ENCODE measurements at regions not wholly inside any gene's neighbourhood (a gene's known extent, or its start where the extent isn't known, plus 50 kb on each side); places are given as distances from the start of the nearest gene placed in this dataset.
A peak's percentile ranks its signal among the peaks of the same experiment; 100 is the strongest.

DNA sequence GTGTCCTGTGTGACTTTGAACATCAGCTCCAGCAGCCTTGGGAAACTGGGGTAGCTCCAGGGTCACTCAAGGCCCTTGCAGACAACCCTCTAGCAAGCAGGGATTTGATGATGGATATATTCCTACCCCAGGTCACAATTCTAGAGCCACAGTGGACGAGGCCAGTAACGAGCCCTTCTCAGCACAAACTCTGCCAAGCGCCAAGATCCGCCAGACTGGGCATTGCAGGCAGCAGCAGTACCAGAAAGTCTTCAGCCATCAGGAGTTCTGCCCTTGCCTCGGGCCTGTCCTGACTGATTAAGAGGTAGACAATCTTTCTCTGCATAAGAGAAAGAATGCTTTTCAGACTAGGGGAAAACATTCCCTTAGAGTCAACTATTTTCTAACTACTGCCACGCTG, 259.1 kb downstream of the FBXO15 start:
- H3K4me3 ChIP-seq (ENCODE audit: insufficient read depth in 1 of 2, low read depth in 1 of 2, low read length in 2 of 2), result no peak overlapping the region
- no peak for DNase-seq
- no peak overlapping the region for H2BK120ac ChIP-seq (ENCODE audit: low read depth, low read length)
- H3K4me2 ChIP-seq (ENCODE audit: low read length, poor library complexity, severe bottlenecking), result no peak overlapping the region
- H3K4ac ChIP-seq (ENCODE audit: low read depth in 1 of 2, low read length in 2 of 2), result no peak overlapping the region
- no peak overlapping the region for H3K18ac ChIP-seq (ENCODE audit: low read depth in 1 of 2, low read length in 2 of 2)
- H3K27me3 ChIP-seq (ENCODE audit: control insufficient read depth in 1 of 2, insufficient read depth in 1 of 2, low read length in 2 of 2), result no peaks in the 10 kb centered on the region
- H3K4me1 ChIP-seq (ENCODE audit: control insufficient read depth, insufficient read depth, low read depth, low read length), result peaks cover 4% of the 10 kb centered on the region
- H3K9ac ChIP-seq (ENCODE audit: low read length), result no peak overlapping the region
- no peak overlapping the region for H2AFZ ChIP-seq (ENCODE audit: low read depth, low read length)
- H2BK5ac ChIP-seq (ENCODE audit: low read depth, low read length, poor library complexity, severe bottlenecking), result no peak overlapping the region
- H3K14ac ChIP-seq (ENCODE audit: low read length in 2 of 2), result no peak overlapping the region
- H3K9me3 ChIP-seq (ENCODE audit: control insufficient read depth, low read length), result no peaks in the 10 kb centered on the region
- no peak overlapping the region for H2BK15ac ChIP-seq (ENCODE audit: low read depth, poor library complexity, severe bottlenecking)
- no peak overlapping the region for H3K23ac ChIP-seq (ENCODE audit: low read length in 2 of 2)
- H4K8ac ChIP-seq (ENCODE audit: low read length), result no peak overlapping the region
- 97% methylated on average over 6 of the region's 6 CpGs for WGBS
- no peak overlapping the region for H4K91ac ChIP-seq (ENCODE audit: low read length)
- no peak overlapping the region for H2BK12ac ChIP-seq (ENCODE audit: low read length in 2 of 2)
- H2AK5ac ChIP-seq (ENCODE audit: low read length, severe bottlenecking), result no peak overlapping the region
- H3K27ac ChIP-seq (ENCODE audit: low read length, poor library complexity, severe bottlenecking), result no peak overlapping the region
- H3K79me1 ChIP-seq (replicated peaks; ENCODE audit: low read length, poor library complexity, severe bottlenecking), result no peaks in the 10 kb centered on the region
- H3K36me3 ChIP-seq (ENCODE audit: control insufficient read depth in 1 of 2, insufficient read depth in 2 of 2, low read depth in 1 of 2, low read length in 2 of 2), result no peaks in the 10 kb centered on the region

DNA sequence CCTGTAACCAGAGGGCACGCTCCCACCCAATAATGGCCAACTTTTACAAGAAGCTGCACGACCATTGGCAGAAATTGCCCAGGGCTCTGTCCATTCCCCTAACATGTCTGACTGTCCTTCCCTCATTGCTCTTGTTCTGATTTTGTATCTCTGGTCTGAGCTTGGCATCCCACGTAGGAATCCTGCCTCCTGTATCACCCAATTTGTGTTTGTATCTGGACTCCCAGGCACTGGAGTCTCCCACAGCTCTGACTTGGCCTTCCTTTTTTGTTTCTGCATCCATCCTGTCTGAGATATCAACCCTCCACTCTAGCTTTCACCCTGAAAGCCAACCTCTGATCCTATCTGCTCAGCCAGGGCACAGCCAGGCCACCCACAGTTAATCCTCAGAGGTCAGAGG, 259.8 kb downstream of the FBXO15 start:
- Histone ChIP-seq H3K9me3 (ENCODE audit: control insufficient read depth, low read length) (no peaks in the 10 kb centered on the region), H2AFZ (ENCODE audit: low read depth, low read length) (no peak overlapping the region), H2AK5ac (ENCODE audit: low read length, severe bottlenecking) (no peak overlapping the region), H3K23ac (ENCODE audit: low read length in 2 of 2) (no peak overlapping the region), H2BK15ac (ENCODE audit: low read depth, poor library complexity, severe bottlenecking) (no peak overlapping the region), H2BK120ac (ENCODE audit: low read depth, low read length) (no peak overlapping the region), H3K14ac (ENCODE audit: low read length in 2 of 2) (no peak overlapping the region), H3K27me3 (ENCODE audit: control insufficient read depth in 1 of 2, insufficient read depth in 1 of 2, low read length in 2 of 2) (no peaks in the 10 kb centered on the region), H3K36me3 (ENCODE audit: control insufficient read depth in 1 of 2, insufficient read depth in 2 of 2, low read depth in 1 of 2, low read length in 2 of 2) (no peaks in the 10 kb centered on the region), H3K79me1 (replicated peaks; ENCODE audit: low read length, poor library complexity, severe bottlenecking) (no peaks in the 10 kb centered on the region), H4K8ac (ENCODE audit: low read length) (no peak overlapping the region), H3K18ac (ENCODE audit: low read depth in 1 of 2, low read length in 2 of 2) (no peak overlapping the region), H3K4ac (ENCODE audit: low read depth in 1 of 2, low read length in 2 of 2) (no peak overlapping the region), H3K4me3 (ENCODE audit: insufficient read depth in 1 of 2, low read depth in 1 of 2, low read length in 2 of 2) (no peak overlapping the region), H3K4me1 (ENCODE audit: control insufficient read depth, insufficient read depth, low read depth, low read length) (peaks cover 4% of the 10 kb centered on the region), H3K9ac (ENCODE audit: low read length) (no peak overlapping the region), H2BK5ac (ENCODE audit: low read depth, low read length, poor library complexity, severe bottlenecking) (no peak overlapping the region), H3K27ac (ENCODE audit: low read length, poor library complexity, severe bottlenecking) (no peak overlapping the region), H3K4me2 (ENCODE audit: low read length, poor library complexity, severe bottlenecking) (no peak overlapping the region), H2BK12ac (ENCODE audit: low read length in 2 of 2) (no peak overlapping the region), H4K91ac (ENCODE audit: low read length) (no peak overlapping the region)
- 96% methylated on average over 3 of the region's 3 CpGs for WGBS
- no peak for DNase-seq

DNA sequence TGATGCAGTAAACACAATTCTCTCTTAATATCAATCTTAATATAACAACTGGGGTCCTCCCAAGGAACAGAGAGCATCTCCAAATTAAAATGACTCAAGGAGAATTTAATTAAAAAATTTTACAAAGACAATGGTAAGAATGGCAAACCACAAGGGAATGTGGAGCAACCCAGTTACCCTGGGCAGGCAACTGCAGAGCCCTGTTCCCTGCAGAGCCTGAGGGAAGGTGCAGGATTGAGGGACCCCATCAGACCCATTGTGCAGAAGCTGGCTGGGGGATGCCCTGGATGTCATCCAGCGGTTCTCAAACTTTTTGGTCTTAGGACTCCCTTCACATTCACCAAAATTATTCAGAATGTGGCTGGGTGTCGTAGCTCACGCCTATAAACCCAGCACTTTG, 262.8 kb downstream of the FBXO15 start:
- no peak overlapping the region for H2AFZ ChIP-seq (ENCODE audit: low read depth, low read length)
- H3K79me1 ChIP-seq (replicated peaks; ENCODE audit: low read length, poor library complexity, severe bottlenecking), result no peaks in the 10 kb centered on the region
- H3K4ac ChIP-seq (ENCODE audit: low read depth in 1 of 2, low read length in 2 of 2), result no peak overlapping the region
- no peak overlapping the region for H2BK15ac ChIP-seq (ENCODE audit: low read depth, poor library complexity, severe bottlenecking)
- H3K9me3 ChIP-seq (ENCODE audit: control insufficient read depth, low read length), result no peaks in the 10 kb centered on the region
- no peak overlapping the region for H2BK120ac ChIP-seq (ENCODE audit: low read depth, low read length)
- WGBS, result 96% methylated on average over 3 of the region's 3 CpGs
- no peak overlapping the region for H2AK5ac ChIP-seq (ENCODE audit: low read length, severe bottlenecking)
- H3K9ac ChIP-seq (ENCODE audit: low read length), result no peak overlapping the region
- no peak overlapping the region for H3K14ac ChIP-seq (ENCODE audit: low read length in 2 of 2)
- no peak overlapping the region for H3K23ac ChIP-seq (ENCODE audit: low read length in 2 of 2)
- no peaks in the 10 kb centered on the region for H3K27me3 ChIP-seq (ENCODE audit: control insufficient read depth in 1 of 2, insufficient read depth in 1 of 2, low read length in 2 of 2)
- no peak overlapping the region for H3K4me2 ChIP-seq (ENCODE audit: low read length, poor library complexity, severe bottlenecking)
- no peak overlapping the region for H4K8ac ChIP-seq (ENCODE audit: low read length)
- no peak overlapping the region for H4K91ac ChIP-seq (ENCODE audit: low read length)
- no peak overlapping the region for H3K4me3 ChIP-seq (ENCODE audit: insufficient read depth in 1 of 2, low read depth in 1 of 2, low read length in 2 of 2)
- H3K27ac ChIP-seq (ENCODE audit: low read length, poor library complexity, severe bottlenecking), result no peak overlapping the region
- no peak overlapping the region for H2BK5ac ChIP-seq (ENCODE audit: low read depth, low read length, poor library complexity, severe bottlenecking)
- H3K18ac ChIP-seq (ENCODE audit: low read depth in 1 of 2, low read length in 2 of 2), result no peak overlapping the region
- no peak for DNase-seq
- H3K4me1 ChIP-seq (ENCODE audit: control insufficient read depth, insufficient read depth, low read depth, low read length), result no peaks in the 10 kb centered on the region
- H3K36me3 ChIP-seq (ENCODE audit: control insufficient read depth in 1 of 2, insufficient read depth in 2 of 2, low read depth in 1 of 2, low read length in 2 of 2), result no peaks in the 10 kb centered on the region
- no peak overlapping the region for H2BK12ac ChIP-seq (ENCODE audit: low read length in 2 of 2)

DNA sequence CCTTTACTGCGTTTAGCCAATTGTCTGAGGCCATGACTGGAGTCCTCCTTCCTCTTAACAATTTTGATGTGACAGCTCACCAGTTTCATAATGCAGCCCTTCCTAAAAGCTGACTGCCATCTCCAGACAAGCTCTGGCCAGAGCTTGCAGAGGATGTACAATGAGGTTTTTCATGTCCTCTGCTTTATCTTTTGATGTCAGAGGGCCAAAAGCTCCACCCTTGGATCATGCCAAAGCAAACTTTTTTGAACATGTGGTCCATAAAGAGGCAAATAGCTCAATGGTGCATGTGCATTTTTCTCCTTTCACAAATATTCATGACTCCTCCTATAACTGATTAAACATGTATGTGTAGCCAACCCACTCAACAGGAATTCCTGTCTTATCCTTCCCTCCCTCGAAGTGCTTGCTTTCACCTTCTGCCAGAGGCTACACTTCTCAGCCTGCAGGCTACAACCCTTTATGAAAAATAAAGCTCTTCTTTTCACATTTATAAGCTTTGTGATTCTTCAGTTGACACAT, 266.2 kb downstream of the FBXO15 start:
- Histone ChIP-seq H2AFZ (ENCODE audit: low read depth, low read length) (no peak overlapping the region), H2BK12ac (ENCODE audit: low read length in 2 of 2) (no peak overlapping the region), H3K14ac (ENCODE audit: low read length in 2 of 2) (no peak overlapping the region), H3K4me2 (ENCODE audit: low read length, poor library complexity, severe bottlenecking) (no peak overlapping the region), H3K4me3 (ENCODE audit: insufficient read depth in 1 of 2, low read depth in 1 of 2, low read length in 2 of 2) (no peak overlapping the region), H3K9me3 (ENCODE audit: control insufficient read depth, low read length) (no peaks in the 10 kb centered on the region), H3K23ac (ENCODE audit: low read length in 2 of 2) (no peak overlapping the region), H3K27ac (ENCODE audit: low read length, poor library complexity, severe bottlenecking) (no peak overlapping the region), H3K4ac (ENCODE audit: low read depth in 1 of 2, low read length in 2 of 2) (no peak overlapping the region), H3K9ac (ENCODE audit: low read length) (no peak overlapping the region), H4K91ac (ENCODE audit: low read length) (no peak overlapping the region), H2AK5ac (ENCODE audit: low read length, severe bottlenecking) (no peak overlapping the region), H3K79me1 (replicated peaks; ENCODE audit: low read length, poor library complexity, severe bottlenecking) (no peaks in the 10 kb centered on the region), H3K4me1 (ENCODE audit: control insufficient read depth, insufficient read depth, low read depth, low read length) (no peaks in the 10 kb centered on the region), H2BK5ac (ENCODE audit: low read depth, low read length, poor library complexity, severe bottlenecking) (no peak overlapping the region), H3K27me3 (ENCODE audit: control insufficient read depth in 1 of 2, insufficient read depth in 1 of 2, low read length in 2 of 2) (no peaks in the 10 kb centered on the region), H3K36me3 (ENCODE audit: control insufficient read depth in 1 of 2, insufficient read depth in 2 of 2, low read depth in 1 of 2, low read length in 2 of 2) (no peaks in the 10 kb centered on the region), H2BK15ac (ENCODE audit: low read depth, poor library complexity, severe bottlenecking) (no peak overlapping the region), H2BK120ac (ENCODE audit: low read depth, low read length) (no peak overlapping the region), H3K18ac (ENCODE audit: low read depth in 1 of 2, low read length in 2 of 2) (peak overlapping the region in 1 of 2 experiments; percentile 64), H4K8ac (ENCODE audit: low read length) (no peak overlapping the region)
- 100% methylated on average over 2 of the region's 2 CpGs for WGBS
- no peak for DNase-seq
